GM12892 (cell line): ENCODE measurements at regions not wholly inside any gene's neighbourhood (a gene's known extent, or its start where the extent isn't known, plus 50 kb on each side); places are given as distances from the start of the nearest gene placed in this dataset.

Source experiments
- POLR2A ChIP-seq: IDR thresholded peaks from 2 replicates; pipeline ENCODE4 v1.6.1; 2011; ENCODE audit warnings: low read depth, low read length, control low read depth
- POLR2AphosphoS5 ChIP-seq: IDR thresholded peaks from 2 replicates; pipeline ENCODE4 v1.6.1; 2011; ENCODE audit warnings: low read depth, low read length, control low read depth

DNA sequence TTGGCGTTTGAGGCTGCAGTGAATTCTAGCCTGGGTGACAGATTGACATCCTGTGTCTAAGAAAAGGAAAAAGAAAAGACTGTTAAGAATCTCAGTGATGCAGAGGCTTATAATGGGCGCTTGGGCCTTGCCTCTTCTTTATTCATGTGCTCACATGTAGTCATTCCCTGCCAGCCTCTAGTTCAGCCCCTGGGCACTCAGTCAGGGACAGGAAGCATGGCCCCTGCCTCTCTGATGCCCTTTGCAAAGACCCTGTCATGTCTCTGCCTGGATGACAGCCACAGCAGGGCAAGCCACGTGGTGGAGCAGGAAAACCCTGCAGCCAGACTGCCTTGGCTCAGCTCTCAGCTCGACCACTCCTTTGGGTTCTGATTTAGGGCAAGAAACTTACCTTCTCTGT is 368.9 kb downstream of the RPS24 start:
- no peak for TF ChIP-seq POLR2A
- no peak for TF ChIP-seq POLR2AphosphoS5
